Activated CD4-positive, alpha-beta T cell treated with anti-CD3 and anti-CD28 coated beads, Interleukin-2, amount 50 U/mL, for 24 hours (primary cell): ENCODE measurements at regions not wholly inside any gene's neighbourhood (a gene's known extent, or its start where the extent isn't known, plus 50 kb on each side); places are given as distances from the start of the nearest gene placed in this dataset.

Experiments used
- DNase-seq, 2 donors: peaks; one replicate each; pipeline ENCODE4 v3.0.0-alpha.2; 2020; ENCODE audit warnings: low read depth in 1 of 2, low spot score in 1 of 2

DNA sequence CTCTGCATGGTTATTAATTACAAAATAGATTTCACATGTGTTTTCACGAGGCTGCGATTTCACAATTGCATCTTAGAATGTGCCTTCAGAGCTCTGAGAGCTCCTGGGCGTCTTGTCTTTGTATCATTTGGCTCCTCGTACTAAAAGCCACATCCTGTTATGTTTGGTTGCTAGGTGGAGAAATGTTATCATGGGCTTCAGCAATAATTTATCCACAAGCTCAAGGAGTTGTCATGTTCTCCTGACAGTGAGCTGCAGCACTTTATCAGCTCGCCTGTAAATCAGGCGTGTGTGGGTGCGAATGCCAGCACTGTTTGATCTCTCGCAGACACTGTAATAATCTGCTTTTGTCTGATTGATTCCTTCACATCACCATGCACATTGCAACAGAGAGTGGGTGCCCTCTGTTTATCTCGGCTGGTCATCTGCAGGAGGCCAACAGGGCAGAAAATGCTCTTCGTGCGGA, 218.6 kb upstream of the ZFP64 start:
- DNase-seq = peak in 1 of 2 donors; percentile 30

DNA sequence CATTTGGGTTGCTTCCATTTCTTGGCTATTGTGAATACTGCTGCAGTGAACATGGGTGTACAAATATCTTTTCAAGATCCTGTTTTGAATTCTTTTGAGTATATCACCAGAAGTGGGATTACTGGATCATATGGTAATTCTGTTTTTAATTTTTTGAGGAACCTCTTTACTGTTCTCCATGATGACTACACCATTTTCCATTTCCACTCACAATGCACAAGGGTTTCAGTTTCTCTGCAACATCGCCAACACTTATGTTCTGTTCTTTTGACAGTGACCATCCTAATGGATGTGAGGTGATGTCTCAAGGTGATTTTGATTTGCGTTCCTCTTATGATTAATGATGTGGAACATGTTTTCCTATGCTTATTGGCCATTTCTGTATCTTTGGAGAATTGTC, 214.4 kb upstream of the ZFP64 start:
- no peak for DNase-seq

GRCh38 chr20:52405417-52405816, 213.8 kb upstream of the ZFP64 start:
- no peak for DNase-seq

- no peak for DNase-seq
Measured at GRCh38 chr20:52404671-52405070, 213.1 kb upstream of the ZFP64 start.

- no peak for DNase-seq
Measured at GRCh38 chr20:52402950-52403349, 211.4 kb upstream of the ZFP64 start.

- no peak for DNase-seq
Measured at GRCh38 chr20:52402514-52402913, 210.9 kb upstream of the ZFP64 start.

GRCh38 chr20:52401431-52401830, 209.9 kb upstream of the ZFP64 start:
- DNase-seq = no peak

- no peak for DNase-seq
Measured at GRCh38 chr20:52399352-52399751, 207.8 kb upstream of the ZFP64 start.

GRCh38 chr20:52389606-52390005, 198.0 kb upstream of the ZFP64 start:
- DNase-seq = no peak

DNA sequence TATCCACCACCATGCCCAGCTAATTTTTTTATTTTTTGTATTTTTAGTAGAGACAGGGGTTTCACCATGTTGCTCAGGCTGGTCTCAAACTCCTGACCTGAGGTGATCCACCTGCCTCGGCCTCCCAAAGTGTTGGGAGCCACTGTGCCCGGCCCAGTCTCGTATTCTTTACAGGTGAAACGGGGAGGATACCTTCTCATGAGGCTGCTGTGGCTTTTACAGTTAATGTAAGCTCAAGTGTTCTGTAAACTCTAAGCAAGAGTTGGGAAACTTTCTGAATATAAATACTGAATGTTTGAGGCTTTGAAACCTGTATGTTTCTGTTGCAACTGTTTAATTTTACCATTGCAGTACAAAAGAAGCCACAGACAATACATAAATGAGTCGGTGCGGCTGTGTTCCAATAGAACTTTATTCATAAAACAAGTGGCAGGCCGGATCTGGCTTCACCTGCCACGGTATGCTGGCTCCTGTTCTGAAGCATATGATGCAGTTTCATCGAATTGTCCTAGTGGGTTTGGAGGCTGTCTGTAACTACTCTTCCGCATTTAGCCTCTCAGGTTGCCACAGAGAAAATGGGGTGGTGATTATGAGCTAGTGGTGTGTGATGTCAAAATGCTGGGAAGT, 192.5 kb upstream of the ZFP64 start:
- DNase-seq = no peak

- DNase-seq = no peak
Measured at GRCh38 chr20:52382933-52383332, 191.4 kb upstream of the ZFP64 start.

DNA sequence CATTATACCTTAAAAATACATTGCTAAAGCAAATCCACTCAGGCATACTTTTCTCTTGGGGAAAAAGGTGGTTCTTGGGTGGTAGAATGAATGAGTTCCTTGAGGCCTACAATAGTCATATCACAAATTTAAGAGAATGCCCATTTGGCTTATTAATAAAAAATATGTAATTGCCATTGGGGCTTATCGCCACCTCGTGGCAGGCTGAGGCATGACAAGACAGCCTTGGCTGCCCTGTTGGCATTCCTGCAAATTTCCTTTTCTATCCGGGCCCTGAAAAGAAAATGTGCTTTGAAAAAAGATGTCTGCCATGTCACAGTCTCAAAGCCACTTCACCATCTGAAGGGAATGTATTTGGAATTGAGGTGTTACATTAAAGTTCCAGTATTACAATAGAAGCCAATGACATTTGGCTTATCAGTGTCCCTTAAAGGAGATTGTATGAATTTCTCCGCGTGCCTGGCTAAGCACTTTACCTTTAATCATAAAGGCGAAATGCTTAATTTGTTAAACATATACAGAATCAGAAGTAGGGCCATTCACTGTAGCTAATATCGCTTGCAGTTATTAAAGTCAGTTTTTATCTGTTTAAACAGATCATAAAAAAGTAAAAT, 188.3 kb upstream of the ZFP64 start:
- DNase-seq = peak in 1 of 2 donors; percentile 11

GRCh38 chr20:52372169-52372568, 180.6 kb upstream of the ZFP64 start:
- DNase-seq = no peak

DNA sequence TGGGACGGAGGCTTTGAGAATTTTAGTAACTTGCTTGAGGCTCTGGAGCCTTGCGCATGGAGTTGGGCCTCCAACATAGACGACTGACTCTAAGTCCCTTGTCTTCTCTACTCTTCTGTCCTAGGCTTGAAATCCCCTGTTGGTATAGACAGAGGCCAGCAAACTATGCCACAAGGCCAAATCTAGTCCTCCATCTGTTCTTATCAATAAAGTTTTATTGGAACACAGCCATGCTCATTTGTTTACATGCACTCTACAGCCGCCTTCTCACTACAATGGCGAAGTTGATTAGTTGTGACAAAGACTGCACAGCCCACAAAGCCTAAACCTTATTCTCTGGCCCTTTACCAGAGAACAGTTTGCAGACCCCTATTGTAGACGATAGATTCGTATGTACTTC, 174.1 kb upstream of the ZFP64 start:
- no peak for DNase-seq

GRCh38 chr20:52364405-52364804, 172.8 kb upstream of the ZFP64 start:
- DNase-seq = no peak

DNA sequence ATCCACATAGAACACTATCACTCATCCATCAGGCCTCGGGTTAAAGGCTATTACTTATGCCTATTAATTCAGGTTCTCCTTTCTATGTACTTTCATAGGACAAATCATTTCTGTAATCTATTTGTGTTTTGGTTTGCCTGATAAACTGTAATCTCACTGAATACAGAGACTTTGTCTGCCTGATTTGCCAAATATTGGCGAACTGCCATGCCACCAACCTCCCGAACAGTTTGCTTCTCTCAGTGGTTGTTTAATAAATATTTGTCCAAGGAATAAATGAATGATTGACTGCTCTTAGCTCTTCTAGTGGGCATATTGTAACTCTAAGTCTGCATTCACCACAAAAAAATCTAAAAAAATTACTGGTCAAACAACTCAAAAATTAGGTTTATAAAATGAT, 170.1 kb upstream of the ZFP64 start:
- no peak for DNase-seq

GRCh38 chr20:52349806-52350205, 158.2 kb upstream of the ZFP64 start:
- no peak for DNase-seq

DNA sequence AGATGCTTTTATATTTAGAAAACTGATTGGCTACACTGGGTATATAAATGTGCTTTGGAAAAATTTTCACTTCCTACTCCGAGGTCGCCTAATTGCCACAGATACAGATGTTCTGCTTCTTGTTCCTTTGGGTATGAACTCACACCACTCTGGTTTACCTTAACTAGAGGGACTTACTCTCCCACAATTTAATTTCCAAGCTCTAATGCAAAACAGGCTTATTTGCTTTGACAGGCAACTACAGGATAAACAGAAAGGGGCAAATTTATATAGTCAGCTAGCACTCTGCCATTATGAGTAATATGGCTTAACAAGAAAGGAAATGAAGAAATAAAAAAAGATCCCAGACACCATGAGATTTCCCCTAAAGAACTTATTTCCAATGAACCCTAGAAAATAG, 156.9 kb upstream of the ZFP64 start:
- no peak for DNase-seq

DNA sequence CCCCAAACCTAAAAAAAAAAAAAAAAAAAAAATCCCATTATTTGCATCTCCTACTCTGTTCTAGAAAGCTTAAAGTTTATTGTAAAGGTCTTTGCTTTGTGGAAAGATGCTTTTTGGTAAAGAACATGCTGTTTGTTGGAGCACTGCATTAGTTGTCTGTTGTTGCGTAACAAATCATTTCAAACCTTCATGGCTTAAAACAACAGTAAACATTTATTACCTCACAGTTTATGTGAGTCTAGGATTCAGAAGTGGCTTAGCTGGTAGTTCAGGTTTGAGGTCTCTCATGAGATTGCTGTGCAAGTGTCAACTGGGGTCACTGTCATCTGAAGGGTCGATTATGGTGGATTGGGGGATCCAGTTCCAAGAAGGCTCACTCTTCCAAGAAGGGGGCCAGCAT, 155.2 kb upstream of the ZFP64 start:
- no peak for DNase-seq

- DNase-seq = no peak
Measured at GRCh38 chr20:52342913-52343312, 151.3 kb upstream of the ZFP64 start.

DNA sequence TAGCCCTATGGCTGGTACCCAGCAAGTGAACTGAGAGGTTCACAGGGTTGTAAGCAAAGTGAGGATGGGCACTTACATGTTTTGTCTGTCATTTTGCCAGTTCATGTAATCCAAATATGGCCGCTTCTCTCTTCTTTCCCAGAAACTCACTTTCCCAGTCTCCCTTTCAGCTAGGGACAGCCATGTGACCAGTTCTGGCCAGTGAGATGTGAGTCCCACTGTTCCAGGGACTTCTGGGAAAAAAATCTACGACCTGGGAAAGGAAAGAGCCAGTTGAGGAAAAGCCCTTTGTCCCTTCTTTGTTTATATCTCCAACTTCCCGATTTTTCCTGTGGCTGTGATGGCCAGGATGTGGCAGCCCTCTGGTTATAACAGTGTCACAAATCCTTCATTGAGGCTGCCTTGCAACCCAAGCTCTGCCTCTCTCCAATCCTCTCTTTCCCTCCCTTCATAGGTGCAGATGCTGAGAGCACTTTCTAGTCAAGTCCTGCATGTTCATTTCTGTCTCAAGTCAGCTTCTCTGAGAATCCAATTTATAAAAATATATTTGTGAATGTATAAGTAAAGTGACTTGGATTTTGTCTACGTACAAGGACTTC, 148.6 kb upstream of the ZFP64 start:
- DNase-seq = no peak

DNA sequence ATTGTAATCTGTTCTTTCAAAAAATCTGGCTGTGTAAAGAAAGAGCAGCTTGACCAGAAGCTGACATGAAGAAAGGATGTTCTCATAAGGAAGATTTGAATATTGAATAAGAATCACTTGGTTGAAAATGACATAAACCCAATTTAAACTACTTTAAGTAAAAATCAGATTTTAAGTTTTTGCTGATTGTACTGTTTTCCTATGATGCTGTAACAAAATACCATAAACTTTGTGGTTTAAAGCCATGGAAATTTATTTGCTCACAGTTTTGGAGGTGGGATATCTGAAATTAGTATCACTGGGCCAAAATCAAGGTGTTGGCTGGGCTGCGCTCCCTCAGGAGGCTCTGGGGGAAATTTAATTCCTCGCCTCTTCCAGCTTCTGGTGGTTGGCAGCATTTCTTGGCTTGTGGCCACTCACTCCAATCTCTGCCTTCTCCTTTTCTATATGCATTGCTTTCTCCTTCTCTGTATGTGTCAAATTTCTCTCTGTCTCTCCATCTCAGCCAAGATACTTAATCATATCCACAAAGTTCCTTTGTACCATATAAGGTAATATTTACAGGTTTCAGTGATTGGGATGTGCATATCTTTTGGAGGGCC, 141.2 kb upstream of the ZFP64 start:
- no peak for DNase-seq
